WTC11 (cell line): ENCODE measurements at regions not wholly inside any gene's neighbourhood (a gene's known extent, or its start where the extent isn't known, plus 50 kb on each side); places are given as distances from the start of the nearest gene placed in this dataset.

Source experiments
- ATAC-seq: fragments of 200-7000 bp; cut with Tn5 transposase; 2 replicates; pipeline ENCODE4 v1.10.0; 2021; ENCODE audit warnings: mild to moderate bottlenecking, moderate library complexity
- CTCF ChIA-PET: fragments of 300-600 bp; sonication (Branson Sonifier 250); formaldehyde crosslinking; loops from one replicate; lab custom pipeline; 2021; ENCODE audit warnings: antibody characterized with exemption; lab: Charles Lee
- POLR2A ChIA-PET: fragments of 350-600 bp; sonication (Branson Sonifier 250); formaldehyde crosslinking; loops from one replicate; lab custom pipeline; 2021; ENCODE audit warnings: antibody characterized with exemption; lab: Charles Lee
- DNase-seq: peaks from one replicate; pipeline ENCODE4 v3.0.0; 2021; ENCODE audit warnings: low spot score
- H3K27ac Mint-ChIP-seq: 2 replicates; pipeline ENCODE4 v1.8.0; 2021; ENCODE audit warnings: mixed read lengths
- H3K27me3 Mint-ChIP-seq: 2 replicates; pipeline ENCODE4 v1.8.0; 2021; ENCODE audit warnings: low read depth, mild to moderate bottlenecking, moderate library complexity, mixed read lengths
- H3K36me3 Mint-ChIP-seq: 2 replicates; pipeline ENCODE4 v1.8.0; 2021; ENCODE audit warnings: mixed read lengths
- H3K4me1 Mint-ChIP-seq: 2 replicates; pipeline ENCODE4 v1.8.0; 2022; ENCODE audit warnings: mixed read lengths
- H3K4me3 Mint-ChIP-seq: 2 replicates; pipeline ENCODE4 v1.8.0; 2021; ENCODE audit warnings: mild to moderate bottlenecking, moderate library complexity, mixed read lengths
- H3K9me3 Mint-ChIP-seq: 2 replicates; pipeline ENCODE4 v1.8.0; 2021; ENCODE audit warnings: mixed read lengths
- CTCF ChIP-seq: fragments of 200-600 bp; IDR thresholded peaks from 2 replicates; pipeline ENCODE4 v1.8.0; 2022; ENCODE audit warnings: antibody characterized with exemption
- FOXJ3 ChIP-seq: sonication (generic); formaldehyde crosslinking; IDR thresholded peaks from 2 replicates; pipeline ENCODE4 v1.9.0; 2021; ENCODE audit warnings: missing genetic modification reagents, mild to moderate bottlenecking, borderline replicate concordance
- GRHL2 ChIP-seq: fragments of 250-450 bp; sonication (Bioruptor Pico); IDR thresholded peaks from 2 replicates; pipeline ENCODE4 v1.8.0; 2022; ENCODE audit warnings: mild to moderate bottlenecking, moderate library complexity; ENCODE audit not compliant: insufficient replicate concordance, severe bottlenecking
- NFYB ChIP-seq: sonication (generic); formaldehyde crosslinking; conservative IDR thresholded peaks from 2 replicates; pipeline ENCODE4 v1.8.0; 2022; ENCODE audit warnings: low read depth, missing genetic modification reagents
- PRDM15 ChIP-seq: sonication (generic); formaldehyde crosslinking; IDR thresholded peaks from 2 replicates; pipeline ENCODE4 v1.8.0; 2022; ENCODE audit warnings: missing genetic modification reagents
- TEAD4 ChIP-seq: sonication (generic); formaldehyde crosslinking; IDR thresholded peaks from 2 replicates; pipeline ENCODE4 v1.8.0; 2022; ENCODE audit warnings: mild to moderate bottlenecking, missing genetic modification reagents
- USF2 ChIP-seq: sonication (generic); formaldehyde crosslinking; IDR thresholded peaks from 2 replicates; pipeline ENCODE4 v1.8.1; 2023; ENCODE audit warnings: mild to moderate bottlenecking, missing genetic modification reagents, moderate library complexity
- ZBTB21 ChIP-seq: sonication (generic); formaldehyde crosslinking; IDR thresholded peaks from 2 replicates; pipeline ENCODE4 v1.8.1; 2023; ENCODE audit warnings: mild to moderate bottlenecking, missing genetic modification reagents, borderline replicate concordance
- ZBTB43 ChIP-seq: sonication (generic); formaldehyde crosslinking; IDR thresholded peaks from 2 replicates; pipeline ENCODE4 v1.8.1; 2023; ENCODE audit warnings: mild to moderate bottlenecking, missing genetic modification reagents
- ZNF396 ChIP-seq: fragments of 250-450 bp; sonication (Bioruptor Pico); IDR thresholded peaks from 2 replicates; pipeline ENCODE4 v1.8.0; 2021; ENCODE audit warnings: mild to moderate bottlenecking, moderate library complexity, borderline replicate concordance

GRCh38 chr6:15876406-15876805 is 213.6 kb upstream of the DTNBP1 start:
- POLR2A ChIA-PET, result no interaction called here
- ATAC-seq, result no peak

GRCh38 chr6:15875797-15876196 is 213.0 kb upstream of the DTNBP1 start:
- POLR2A ChIA-PET, result no interaction called here
- CTCF ChIA-PET, result no interaction called here
- H3K27ac Mint-ChIP-seq, result no peak overlapping the region
- no peaks in the 10 kb centered on the region for H3K9me3 Mint-ChIP-seq
- H3K4me1 Mint-ChIP-seq, result peaks cover 19% of the 10 kb centered on the region
- H3K36me3 Mint-ChIP-seq, result no peaks in the 10 kb centered on the region
- no peak overlapping the region for H3K4me3 Mint-ChIP-seq
- peaks cover 5% of the 10 kb centered on the region; the same call in 1 of the 2 replicates for H3K27me3 Mint-ChIP-seq
- DNase-seq (no peak), ATAC-seq (no peak)
- TF ChIP-seq CTCF (no peak), ZBTB21 (no peak), ZBTB43 (CRISPR knock-in tag) (no peak), PRDM15 (CRISPR knock-in tag) (no peak), TEAD4 (CRISPR knock-in tag) (no peak), ZNF396 (CRISPR knock-in tag) (no peak), NFYB (CRISPR knock-in tag) (no peak), FOXJ3 (CRISPR knock-in tag) (no peak)

More at GRCh38 chr6:15876406-15876805, 213.6 kb upstream of the DTNBP1 start:
- H3K9me3 Mint-ChIP-seq, result no peaks in the 10 kb centered on the region
- peaks cover 5% of the 10 kb centered on the region; the same call in 1 of the 2 replicates for H3K27me3 Mint-ChIP-seq
- TF ChIP-seq GRHL2 (CRISPR knock-in tag) (no peak), PRDM15 (CRISPR knock-in tag) (no peak), ZNF396 (CRISPR knock-in tag) (no peak), USF2 (CRISPR knock-in tag) (no peak), CTCF (no peak), FOXJ3 (CRISPR knock-in tag) (no peak)
- DNase-seq, result no peak
- CTCF ChIA-PET, result no interaction called here
- peaks cover 17% of the 10 kb centered on the region for H3K4me1 Mint-ChIP-seq
- no peak overlapping the region for H3K27ac Mint-ChIP-seq
- no peaks in the 10 kb centered on the region for H3K36me3 Mint-ChIP-seq
- no peak overlapping the region for H3K4me3 Mint-ChIP-seq
